T47D (cell line): ENCODE measurements at regions not wholly inside any gene's neighbourhood (a gene's known extent, or its start where the extent isn't known, plus 50 kb on each side); places are given as distances from the start of the nearest gene placed in this dataset.
"Not testable (repeated sequence)": the region's sequence is repeated elsewhere in the genome, so short reads cannot be mapped to it uniquely, and the experiment has no call there.

Experiments used
- DNase-seq, 2 experiments: peaks; one replicate each; pipeline versions ENCODE4 v3.0.0 to v3.0.0-alpha.2; 2011 to 2012; ENCODE audit warnings: low read depth in 1 of 2, low spot score in 1 of 2
- JUND ChIP-seq: IDR thresholded peaks from 2 replicates; pipeline ENCODE4 v1.6.1; 2012; ENCODE audit warnings: low read depth
- in situ Hi-C: cut with HindIII; loops from 2 replicates; pipeline ENCODE4 v1.10.0; 2016; ENCODE audit warnings: low sequenced_read_pairs, low pct_unique_long_range_greater_than_20kb

GRCh38 chr3:82586414-82586813 is 825.0 kb upstream of the GBE1 start:
- DNase-seq = no peak
- no peak for TF ChIP-seq JUND
- in situ Hi-C loops = no loop called here

DNA sequence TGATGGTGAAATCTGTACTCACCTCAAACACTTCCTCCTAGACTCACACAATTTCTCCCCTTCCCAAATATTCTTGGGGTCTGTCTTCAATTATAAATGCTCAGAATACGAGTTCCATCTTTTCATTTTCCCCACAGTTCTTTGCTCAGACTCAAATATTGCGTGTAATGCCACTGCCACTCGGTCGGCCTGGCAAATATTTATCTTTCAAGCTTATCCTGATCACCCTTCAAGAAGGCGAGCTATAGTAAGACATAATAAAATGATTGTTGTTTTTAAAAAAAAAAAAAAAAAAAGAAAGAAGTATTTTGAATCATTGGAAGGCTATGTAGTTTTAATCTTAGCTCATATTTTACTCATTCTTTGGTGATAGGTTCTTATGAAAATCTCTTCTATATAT is 824.6 kb upstream of the GBE1 start:
- in situ Hi-C loops, DNase-seq: not testable (repeated sequence)

GRCh38 chr3:82585591-82585990 is 824.1 kb upstream of the GBE1 start:
- DNase-seq, in situ Hi-C loops: not testable (repeated sequence)

DNA sequence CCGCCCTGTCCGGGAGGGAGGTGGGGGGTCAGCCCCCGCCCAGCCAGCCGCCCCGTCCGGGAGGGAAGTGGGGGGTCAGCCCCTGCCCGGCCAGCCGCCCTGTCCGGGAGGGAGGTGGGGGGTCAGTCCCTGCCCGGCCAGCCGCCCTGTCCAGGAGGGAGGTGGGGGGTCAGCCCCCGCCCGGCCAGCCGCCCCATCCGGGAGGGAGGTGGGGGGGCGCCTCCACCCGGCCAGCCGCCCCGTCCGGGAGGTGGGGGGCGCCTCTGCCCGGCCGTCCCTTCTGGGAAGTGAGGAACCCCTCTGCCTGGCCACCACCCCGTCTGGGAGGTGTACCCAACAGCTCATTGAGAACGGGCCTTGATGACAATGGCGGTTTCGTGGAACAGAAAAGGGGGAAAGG is 823.4 kb upstream of the GBE1 start:
- in situ Hi-C loops, DNase-seq: not testable (repeated sequence)

DNA sequence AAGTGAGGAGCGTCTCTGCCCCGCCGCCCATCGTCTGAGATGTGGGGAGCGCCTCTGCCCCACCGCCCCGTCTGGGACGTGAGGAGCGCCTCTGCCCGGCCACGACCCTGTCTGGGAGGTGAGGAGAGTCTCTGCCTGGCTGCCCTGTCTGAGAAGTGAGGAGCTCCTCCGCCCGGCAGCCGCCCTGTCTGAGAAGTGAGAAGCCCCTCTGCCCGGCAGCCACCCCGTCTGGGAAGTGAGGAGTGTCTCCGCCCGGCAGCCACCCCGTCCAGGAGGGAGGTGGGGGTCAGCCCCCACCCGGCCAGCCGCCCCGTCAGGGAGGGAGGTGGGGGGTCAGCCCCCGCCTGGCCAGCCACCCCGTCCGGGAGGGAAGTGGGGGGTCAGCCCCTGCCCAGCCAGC is 823.0 kb upstream of the GBE1 start:
- DNase-seq, in situ Hi-C loops: not testable (repeated sequence)

GRCh38 chr3:82581350-82581749 is 819.9 kb upstream of the GBE1 start:
- DNase-seq = peak in 1 of 2 experiments; percentile 6
- no peak for TF ChIP-seq JUND
- in situ Hi-C loops = no loop called here

- no peak for TF ChIP-seq JUND
Observed at GRCh38 chr3:82572721-82573120, 811.3 kb upstream of the GBE1 start.

DNA sequence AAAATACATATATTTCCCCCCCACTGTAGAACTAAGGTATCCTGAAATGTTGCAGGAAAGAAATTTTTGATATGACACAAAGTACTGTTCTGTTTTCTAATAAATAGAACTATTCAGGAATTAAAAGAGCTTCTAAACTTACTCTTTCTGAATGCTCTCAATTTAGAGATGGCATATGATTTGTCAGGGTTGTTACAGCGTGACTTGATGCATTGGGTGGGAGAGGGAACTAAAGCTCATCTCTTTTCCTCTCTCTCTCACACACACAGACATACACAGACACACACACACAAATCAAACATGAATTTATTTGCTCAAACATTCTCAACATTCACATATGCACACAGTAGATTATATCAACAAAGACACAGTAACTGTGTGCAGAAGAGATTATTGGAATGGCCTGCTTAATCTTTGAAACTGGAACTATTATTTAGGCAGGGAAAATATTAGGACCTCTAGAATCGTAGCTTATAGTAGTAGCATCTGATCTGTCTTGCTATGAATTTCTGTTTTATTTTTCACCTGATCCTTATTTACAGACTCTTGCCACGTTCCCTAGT is 807.4 kb upstream of the GBE1 start:
- DNase-seq = peak in 1 of 2 experiments; percentile 38
- in situ Hi-C loops = no loop called here
- TF ChIP-seq JUND = no peak

More at GRCh38 chr3:82572721-82573120, 811.3 kb upstream of the GBE1 start:
- no peak for DNase-seq
- in situ Hi-C loops = no loop called here

GRCh38 chr3:82567029-82567600 is 805.7 kb upstream of the GBE1 start:
- in situ Hi-C loops = no loop called here
- no peak for TF ChIP-seq JUND
- no peak for DNase-seq

DNA sequence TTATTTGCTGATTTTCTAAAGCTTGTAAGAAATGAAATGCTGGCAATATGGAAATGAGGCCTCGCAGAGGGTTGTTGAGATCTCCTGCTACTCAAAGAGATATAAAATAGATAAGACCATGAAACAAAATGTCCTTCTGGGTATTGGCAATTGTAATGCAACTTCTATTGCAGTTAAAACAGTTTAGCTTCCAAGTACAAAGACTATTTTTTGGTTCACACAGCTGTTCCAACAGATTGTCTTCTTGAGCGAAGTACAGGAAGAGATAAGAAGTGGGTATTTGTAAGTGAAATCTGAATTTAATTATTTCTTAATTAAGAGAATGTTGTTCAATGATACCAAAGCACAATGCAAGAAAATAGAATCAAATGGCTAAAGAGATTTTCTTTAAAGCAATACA is 801.5 kb upstream of the GBE1 start:
- in situ Hi-C loops = no loop called here
- no peak for DNase-seq
- no peak for TF ChIP-seq JUND

GRCh38 chr3:82561784-82562183 is 800.3 kb upstream of the GBE1 start:
- TF ChIP-seq JUND = no peak
- in situ Hi-C loops = no loop called here
- DNase-seq = no peak

- in situ Hi-C loops = no loop called here
- TF ChIP-seq JUND = no peak
- DNase-seq = no peak
Observed at GRCh38 chr3:82558081-82558480, 796.6 kb upstream of the GBE1 start.

DNA sequence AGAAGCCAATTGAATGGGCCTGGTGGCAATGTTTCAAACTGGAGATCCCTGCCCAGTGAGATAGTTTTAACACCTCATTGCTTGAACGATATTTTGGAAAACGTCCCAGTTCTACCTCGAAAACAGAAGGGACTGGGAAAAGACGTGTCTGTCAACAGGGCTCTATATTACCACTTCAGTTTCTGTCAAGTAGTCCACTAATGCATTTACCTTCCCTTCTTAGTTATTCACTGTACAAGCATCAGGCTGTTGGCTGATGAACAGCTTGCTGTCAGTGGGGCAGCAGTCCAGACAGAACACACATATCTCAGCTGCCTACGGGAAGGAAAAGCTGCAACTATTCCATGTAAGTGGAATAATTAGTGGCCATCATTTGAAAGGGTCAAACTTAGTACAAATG is 794.7 kb upstream of the GBE1 start:
- no peak for DNase-seq
- in situ Hi-C loops = no loop called here
- no peak for TF ChIP-seq JUND

- not testable (repeated sequence) for DNase-seq
Observed at GRCh38 chr3:82542556-82542955, 781.1 kb upstream of the GBE1 start.

More at GRCh38 chr3:82542556-82542955, 781.1 kb upstream of the GBE1 start:
- in situ Hi-C loops = not testable (repeated sequence)
